Epithelial cell of esophagus (primary cell): ENCODE measurements at regions not wholly inside any gene's neighbourhood (a gene's known extent, or its start where the extent isn't known, plus 50 kb on each side); places are given as distances from the start of the nearest gene placed in this dataset.

ENCODE experiments used
- DNase-seq: peaks from one replicate; pipeline ENCODE4 v3.0.0; 2010; ENCODE audit warnings: low read depth
- H3K4me3 ChIP-seq: 2 replicates; pipeline ENCODE4 v1.5.1; 2011; ENCODE audit warnings: mild to moderate bottlenecking, low read length, control low read depth
- CTCF ChIP-seq: IDR thresholded peaks from 2 replicates; pipeline ENCODE4 v1.5.1; 2011; ENCODE audit warnings: low read depth, mild to moderate bottlenecking, low read length, control low read depth, inconsistent platforms; ENCODE audit not compliant: insufficient read depth; ENCODE audit errors: missing control alignments

- no peak overlapping the region for H3K4me3 ChIP-seq
- no peak for DNase-seq
- TF ChIP-seq CTCF: no peak
Measured at GRCh38 chr5:68946728-68947127, 147.1 kb upstream of the SLC30A5 start.

DNA sequence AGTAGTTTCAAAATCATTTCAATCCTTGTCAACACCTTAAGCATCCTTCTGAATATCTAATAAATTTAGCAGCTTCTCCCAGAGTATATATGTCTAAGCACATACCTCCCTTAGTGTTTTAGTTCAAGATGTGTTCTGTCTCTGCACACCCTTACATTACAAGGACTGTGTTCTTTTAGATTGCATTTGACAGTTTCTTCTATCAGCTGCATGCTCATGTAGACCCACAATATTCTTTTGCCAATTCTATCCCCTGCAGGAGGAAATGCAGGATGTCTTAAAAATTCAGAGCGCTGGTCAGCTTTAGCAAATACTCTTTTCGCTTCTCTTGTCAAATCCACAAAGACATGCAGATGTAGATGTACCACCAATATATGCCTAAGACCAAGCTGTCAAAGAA lies 145.8 kb upstream of the SLC30A5 start:
- no peak overlapping the region for H3K4me3 ChIP-seq
- no peak for TF ChIP-seq CTCF
- DNase-seq: no peak

- no peak overlapping the region for H3K4me3 ChIP-seq
- TF ChIP-seq CTCF: no peak
- DNase-seq: no peak
Measured at GRCh38 chr5:68949256-68949655, 144.6 kb upstream of the SLC30A5 start.

GRCh38 chr5:68949711-68950110 lies 144.1 kb upstream of the SLC30A5 start:
- H3K4me3 ChIP-seq: no peak overlapping the region
- no peak for DNase-seq
- TF ChIP-seq CTCF: no peak

DNA sequence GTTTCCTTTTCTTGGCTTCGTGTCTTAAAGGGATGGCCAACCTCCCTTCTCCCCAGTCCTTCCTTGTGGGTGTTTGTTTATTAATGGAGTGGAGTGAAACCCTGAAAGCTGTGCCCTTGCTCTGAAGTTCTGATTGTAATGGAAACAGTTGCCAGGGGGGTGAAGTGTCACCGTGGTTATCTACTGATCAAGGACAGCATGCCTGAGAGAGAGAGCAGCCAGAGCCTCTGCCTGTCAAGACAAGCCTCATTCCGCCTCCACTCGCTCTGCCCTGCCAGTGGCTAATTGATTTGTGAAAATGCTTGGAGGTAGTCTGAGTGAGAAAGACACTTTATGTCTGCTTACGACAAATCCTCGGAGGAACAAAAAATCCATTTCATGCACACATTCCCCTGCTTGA lies 143.7 kb upstream of the SLC30A5 start:
- DNase-seq: peak; percentile 88
- TF ChIP-seq CTCF: no peak
- no peak overlapping the region for H3K4me3 ChIP-seq

DNA sequence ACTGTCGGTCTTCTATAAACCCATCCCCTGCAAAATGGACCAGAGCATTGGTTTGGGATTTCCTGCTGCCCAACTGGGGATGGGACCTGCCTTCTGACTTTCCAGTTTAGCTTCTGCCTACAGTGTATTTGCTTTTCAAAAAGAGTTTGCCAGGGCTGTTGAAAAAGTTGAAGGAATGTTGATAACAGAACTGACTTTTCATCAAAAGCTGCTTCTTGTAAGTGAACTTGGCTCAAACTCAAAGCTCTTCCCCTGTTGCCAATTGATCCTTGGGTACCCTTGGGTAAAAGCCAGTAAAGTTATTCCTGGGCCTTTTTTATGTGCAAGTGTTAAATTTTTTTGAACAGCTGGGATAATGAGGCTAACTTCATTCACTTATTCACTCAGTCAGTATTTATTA lies 142.9 kb upstream of the SLC30A5 start:
- no peak for TF ChIP-seq CTCF
- no peak overlapping the region for H3K4me3 ChIP-seq
- no peak for DNase-seq

DNA sequence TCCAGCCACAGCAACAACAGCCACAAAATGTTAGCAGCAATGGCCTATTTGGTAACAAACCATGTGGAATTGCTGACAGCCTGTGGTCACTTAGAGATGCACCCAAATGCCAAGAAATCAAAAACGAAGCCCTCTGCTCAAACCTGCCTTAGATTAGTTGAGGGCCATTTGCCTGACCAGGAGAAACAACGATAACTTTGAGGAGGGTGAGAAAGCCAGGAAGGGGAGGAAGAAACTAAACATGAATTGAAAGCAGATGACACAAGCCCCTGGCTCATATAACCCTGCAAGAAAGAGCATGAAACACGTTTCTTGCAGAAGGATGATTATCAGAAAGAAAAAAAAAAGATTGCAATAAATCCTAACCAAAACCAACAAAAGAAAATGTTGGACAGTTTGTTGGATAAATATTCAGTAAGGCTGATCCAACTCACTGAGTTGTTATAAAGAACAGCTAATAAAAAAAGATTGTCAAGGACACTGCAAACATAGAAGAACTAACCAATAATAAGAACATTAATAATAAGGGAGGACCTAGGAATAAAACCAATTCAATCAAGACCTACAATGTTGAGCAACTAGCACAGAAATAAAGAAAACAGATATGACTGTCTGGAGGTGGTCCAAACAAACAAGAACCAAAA lies 140.5 kb upstream of the SLC30A5 start:
- no peak for TF ChIP-seq CTCF
- DNase-seq: no peak
- H3K4me3 ChIP-seq: no peak overlapping the region
